HG03558 (cell line): ENCODE measurements at regions not wholly inside any gene's neighbourhood (a gene's known extent, or its start where the extent isn't known, plus 50 kb on each side); places are given as distances from the start of the nearest gene placed in this dataset.

ENCODE experiments used
- ATAC-seq: cut with Tn5 transposase; IDR thresholded peaks from one replicate; pipeline ENCODE4 v1.9.1; 2021; ENCODE audit warnings: moderate number of reproducible peaks; ENCODE audit not compliant: unreplicated experiment; ENCODE audit errors: extremely low read depth

DNA sequence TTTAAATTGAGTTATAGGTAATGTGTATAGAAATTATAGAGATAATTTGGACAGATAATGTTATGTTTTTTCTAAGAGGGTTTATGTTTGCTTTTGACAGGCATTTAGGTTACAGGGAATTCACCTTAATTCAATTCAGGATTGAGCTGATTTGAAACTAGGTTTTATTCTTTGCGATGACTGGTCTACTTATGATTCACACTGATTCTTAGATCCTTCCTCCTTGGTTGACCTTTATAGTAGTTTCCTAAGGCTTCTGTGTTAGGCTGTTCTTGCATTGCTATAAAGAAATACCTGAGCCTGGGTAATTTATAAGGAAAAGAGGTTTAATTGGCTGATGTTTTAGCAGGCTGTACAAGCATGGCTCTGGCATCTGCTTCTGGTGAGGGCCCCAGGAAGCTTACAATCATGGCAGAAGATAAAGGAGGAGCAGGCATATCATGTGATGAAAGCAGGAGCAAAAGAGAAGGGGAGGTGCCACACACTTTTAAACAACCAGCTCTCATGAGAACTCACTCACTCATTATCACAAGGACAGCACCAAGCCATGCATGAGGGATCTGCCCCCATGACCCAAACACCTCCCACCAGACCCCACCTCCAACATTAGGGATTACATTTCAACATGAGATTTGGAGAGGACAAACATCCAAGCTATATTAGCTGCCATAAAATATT lies 155.0 kb upstream of the SFRP2 start:
- no peak for ATAC-seq

DNA sequence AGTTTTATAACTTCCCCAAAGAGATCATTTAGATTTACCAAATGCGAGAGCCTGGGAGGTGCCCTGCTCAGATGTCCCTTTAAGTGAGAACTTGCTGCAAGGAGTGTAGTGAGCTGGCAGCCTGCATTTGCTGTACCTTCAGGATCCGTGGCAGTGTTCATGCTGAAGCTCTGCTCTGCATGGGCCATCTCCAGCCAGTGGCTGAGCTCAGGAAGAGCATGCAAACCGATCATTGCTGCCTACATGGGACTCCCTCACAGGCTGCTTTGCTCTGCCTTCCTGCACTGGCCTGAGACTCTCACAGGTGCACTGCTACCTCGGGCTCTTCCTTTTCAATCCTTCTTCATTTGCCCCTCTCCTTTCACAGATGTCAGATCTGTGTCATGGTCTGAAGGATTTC lies 152.0 kb upstream of the SFRP2 start:
- ATAC-seq, result no peak

GRCh38 chr4:153939570-153939969 lies 150.7 kb upstream of the SFRP2 start:
- no peak for ATAC-seq

GRCh38 chr4:153938994-153939393 lies 150.1 kb upstream of the SFRP2 start:
- ATAC-seq, result no peak

DNA sequence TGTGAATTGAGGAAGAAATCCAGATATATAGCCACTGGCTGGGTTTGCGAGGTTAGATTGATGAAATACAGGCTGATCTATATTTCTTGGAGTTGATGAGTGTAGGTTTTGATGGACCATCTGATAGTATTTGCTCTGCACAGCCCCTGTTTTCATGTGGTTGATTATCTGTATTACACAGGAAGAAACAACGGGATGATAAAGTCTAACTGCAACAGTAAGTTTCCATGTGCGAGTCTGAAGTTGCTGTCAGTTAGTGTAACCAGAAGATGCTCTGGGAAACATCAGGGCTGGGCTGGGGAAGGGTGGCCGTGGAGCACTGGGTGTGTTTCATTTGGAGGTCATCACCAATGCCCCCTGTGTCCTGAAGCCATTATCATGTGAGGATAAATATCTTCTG lies 148.4 kb upstream of the SFRP2 start:
- ATAC-seq, result no peak

DNA sequence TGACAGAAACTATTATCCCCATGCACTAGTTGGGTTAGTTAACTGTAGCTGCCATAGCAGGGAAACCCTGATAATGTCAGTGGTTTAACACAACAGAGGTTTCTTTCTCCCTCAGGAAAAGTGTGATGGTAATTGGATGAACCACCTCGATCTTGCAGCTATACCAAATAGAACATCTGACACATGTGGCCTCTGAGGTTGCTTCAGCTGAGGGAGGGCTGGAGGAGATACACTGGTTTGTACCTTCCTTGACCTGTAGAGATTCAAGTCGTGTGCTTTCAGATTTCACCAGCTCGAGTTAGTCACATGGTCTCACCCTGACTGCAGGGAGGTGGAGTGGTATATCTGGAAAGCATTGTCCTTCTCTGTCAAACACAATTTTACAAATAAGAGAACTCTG lies 147.2 kb upstream of the SFRP2 start:
- ATAC-seq, result no peak

DNA sequence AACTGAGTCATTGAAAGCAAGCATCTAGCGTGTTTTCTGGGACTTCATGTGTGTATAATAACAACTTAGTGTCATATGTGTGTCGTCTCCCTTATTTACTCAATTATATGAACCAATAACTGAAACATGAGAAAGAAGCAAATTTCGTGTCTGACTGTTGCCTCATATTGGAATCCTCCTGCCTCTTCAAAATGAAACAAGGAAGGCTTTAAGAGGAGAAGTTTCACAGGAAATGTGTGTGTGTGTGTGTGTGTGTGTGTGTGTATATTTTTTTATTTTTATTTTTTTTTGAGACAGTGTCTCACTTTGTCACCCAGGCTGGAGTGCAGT lies 145.8 kb upstream of the SFRP2 start:
- ATAC-seq, result no peak

GRCh38 chr4:153933915-153934687 lies 145.2 kb upstream of the SFRP2 start:
- ATAC-seq, result no peak

DNA sequence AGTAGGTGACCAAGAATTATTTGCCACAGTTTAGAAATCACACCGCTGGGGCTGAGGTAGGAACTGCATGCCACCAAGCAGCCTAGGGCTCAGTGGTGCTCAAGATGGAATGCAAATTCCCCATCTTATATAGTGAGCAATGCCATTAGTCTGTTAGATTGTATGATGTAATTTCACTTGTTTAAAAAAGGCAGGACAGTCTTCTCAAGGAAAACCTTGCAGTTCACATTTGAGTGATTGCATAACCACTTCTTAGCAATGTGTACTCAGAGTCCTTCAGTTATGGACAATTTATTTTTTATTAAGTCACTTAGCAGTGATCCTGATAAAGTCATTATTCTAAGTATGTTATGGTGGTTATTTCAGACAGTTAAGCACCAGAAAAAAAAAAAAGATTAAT lies 142.9 kb upstream of the SFRP2 start:
- no peak for ATAC-seq

DNA sequence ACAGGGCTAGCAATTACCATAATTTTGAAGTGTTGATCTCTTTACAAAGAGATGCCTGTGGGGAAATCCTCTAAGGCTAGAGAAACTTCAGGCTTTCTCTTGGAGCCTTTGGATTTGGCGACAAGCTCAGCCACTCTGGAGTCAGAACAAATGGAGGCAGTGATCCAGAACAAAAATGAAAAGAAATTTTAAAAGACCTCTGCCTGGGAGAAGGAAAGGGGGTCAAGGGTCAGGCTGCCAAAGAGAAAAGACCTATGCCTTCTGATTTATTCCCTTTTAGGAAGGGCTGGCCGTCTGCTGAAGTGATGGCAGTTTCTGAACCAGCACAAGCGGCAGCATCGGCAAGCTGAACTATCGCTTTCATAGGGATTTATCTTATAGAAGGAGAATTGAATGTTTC lies 140.8 kb upstream of the SFRP2 start:
- ATAC-seq, result no peak

- ATAC-seq, result no peak
These were observed 138.6 kb upstream of the SFRP2 start for GRCh38 chr4:153927451-153927850.

- ATAC-seq, result no peak
These were observed 133.3 kb upstream of the SFRP2 start for GRCh38 chr4:153922148-153922547.

GRCh38 chr4:153919667-153920066 lies 130.8 kb upstream of the SFRP2 start:
- no peak for ATAC-seq

- ATAC-seq, result peak; percentile 99
These were observed 127.4 kb upstream of the SFRP2 start for GRCh38 chr4:153916273-153916755.

GRCh38 chr4:153912301-153912700 lies 123.4 kb upstream of the SFRP2 start:
- no peak for ATAC-seq

DNA sequence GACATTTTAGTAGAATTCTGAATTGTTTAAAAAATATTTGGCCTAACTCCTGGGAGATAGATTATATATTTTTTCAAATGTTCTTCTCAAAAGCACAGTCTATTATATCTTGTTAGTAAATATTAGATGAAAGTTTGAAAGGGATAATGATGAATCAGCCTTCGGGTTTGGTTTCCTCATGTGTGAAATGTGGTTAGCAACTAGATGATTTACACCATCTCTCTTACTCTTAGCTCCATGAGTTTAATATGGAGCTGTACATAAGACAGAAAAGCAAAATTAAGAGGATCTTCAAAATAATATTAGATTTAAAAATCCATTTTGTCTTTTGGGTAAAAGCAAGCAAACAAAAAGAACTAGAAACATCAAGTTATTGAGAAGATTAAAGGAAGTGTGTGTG lies 120.8 kb upstream of the SFRP2 start:
- ATAC-seq, result no peak

GRCh38 chr4:153906231-153906630 lies 117.3 kb upstream of the SFRP2 start:
- no peak for ATAC-seq

DNA sequence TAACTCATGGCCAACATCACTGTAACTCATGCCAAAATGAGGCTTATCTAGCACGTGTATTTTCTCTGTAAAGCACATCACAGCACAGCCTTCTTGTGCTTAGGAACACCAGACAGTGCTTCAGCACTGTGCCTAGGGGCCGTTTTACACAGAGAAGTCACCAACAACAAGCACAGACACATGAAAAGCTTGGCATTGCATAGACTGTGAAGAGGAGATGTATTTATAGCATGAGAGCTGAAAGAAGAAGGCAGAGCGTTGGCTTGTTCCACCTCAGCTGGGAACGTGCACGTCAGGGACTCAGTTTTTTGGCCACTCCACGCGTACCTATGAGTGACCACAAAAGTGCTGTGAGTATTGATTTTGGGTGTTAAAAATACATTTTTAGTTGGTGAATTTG lies 116.3 kb upstream of the SFRP2 start:
- ATAC-seq, result no peak

- no peak for ATAC-seq
These were observed 115.1 kb upstream of the SFRP2 start for GRCh38 chr4:153904011-153904410.

DNA sequence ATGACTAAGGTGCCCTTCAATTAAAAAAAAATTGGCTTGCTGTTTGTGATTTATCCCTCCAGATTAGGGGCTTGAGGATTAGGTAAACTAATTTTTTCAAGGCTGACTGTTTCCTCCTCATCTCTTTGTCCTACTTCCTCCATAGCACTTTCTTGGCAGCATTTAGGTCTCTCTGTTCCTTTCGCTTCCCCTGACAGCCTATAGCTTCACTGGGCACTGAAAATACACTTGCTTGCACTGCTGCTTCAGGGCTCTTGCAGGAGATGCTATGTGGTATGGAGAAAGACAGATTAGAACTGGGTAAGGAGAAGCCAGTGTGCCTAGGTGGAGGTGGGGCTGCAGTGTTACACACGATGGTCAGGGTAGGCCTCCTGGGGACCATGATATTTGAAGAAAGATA lies 112.3 kb upstream of the SFRP2 start:
- ATAC-seq, result no peak

DNA sequence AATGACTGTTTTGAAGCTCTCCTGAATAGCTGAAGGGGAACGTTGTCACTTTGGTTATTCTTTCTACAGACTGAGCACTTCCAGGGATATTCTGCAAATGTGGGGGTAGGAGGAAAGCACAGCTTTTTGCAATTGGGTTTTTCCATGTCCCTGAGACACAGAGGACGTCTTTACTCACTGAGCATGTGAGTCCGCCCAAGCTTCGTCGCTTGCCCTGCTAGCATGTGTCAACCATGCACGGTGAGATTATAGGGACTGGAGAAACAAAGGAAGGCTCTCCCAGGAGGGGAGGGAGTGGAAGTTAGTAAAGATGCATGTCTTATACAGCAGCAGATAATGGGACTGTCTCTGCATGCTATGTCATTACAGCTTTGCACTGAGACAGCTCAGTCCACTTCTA lies 111.5 kb upstream of the SFRP2 start:
- ATAC-seq, result no peak

- ATAC-seq, result no peak
These were observed 101.9 kb upstream of the SFRP2 start for GRCh38 chr4:153890761-153891160.
